ENCODE measurements at regions not wholly inside any gene's neighbourhood (a gene's known extent, or its start where the extent isn't known, plus 50 kb on each side); places are given as distances from the start of the nearest gene placed in this dataset.

- DNase-seq = no peak
Observed at GRCh38 chr12:97989366-97989940, 525.9 kb upstream of the TMPO start.

GRCh38 chr12:97994746-97995484 is 520.5 kb upstream of the TMPO start:
- DNase-seq = no peak

- DNase-seq = no peak
Observed at GRCh38 chr12:97995559-97995958, 519.8 kb upstream of the TMPO start.

- DNase-seq = no peak
Observed at GRCh38 chr12:98001430-98001829, 514.0 kb upstream of the TMPO start.

GRCh38 chr12:98002887-98003493 is 512.4 kb upstream of the TMPO start:
- DNase-seq = peak; percentile 53

- no peak for DNase-seq
Observed at GRCh38 chr12:98007963-98008362, 507.4 kb upstream of the TMPO start.

GRCh38 chr12:98013560-98013959 is 501.8 kb upstream of the TMPO start:
- no peak for DNase-seq

- DNase-seq = no peak
Observed at GRCh38 chr12:98018836-98019235, 496.6 kb upstream of the TMPO start.

GRCh38 chr12:98020376-98020775 is 495.0 kb upstream of the TMPO start:
- no peak for DNase-seq

GRCh38 chr12:98022961-98023360 is 492.4 kb upstream of the TMPO start:
- DNase-seq = no peak

GRCh38 chr12:98037401-98038140 is 477.8 kb upstream of the TMPO start:
- no peak for DNase-seq

GRCh38 chr12:98042668-98043067 is 472.7 kb upstream of the TMPO start:
- DNase-seq = no peak

- DNase-seq = no peak
Observed at GRCh38 chr12:98045395-98045794, 470.0 kb upstream of the TMPO start.

GRCh38 chr12:98048326-98048725 is 467.1 kb upstream of the TMPO start:
- DNase-seq = no peak

GRCh38 chr12:98053202-98053601 is 462.2 kb upstream of the TMPO start:
- DNase-seq = no peak

- DNase-seq = no peak
Observed at GRCh38 chr12:98057701-98058100, 457.7 kb upstream of the TMPO start.

- no peak for DNase-seq
Observed at GRCh38 chr12:98058213-98058612, 457.2 kb upstream of the TMPO start.

GRCh38 chr12:98058838-98059237 is 456.6 kb upstream of the TMPO start:
- no peak for DNase-seq

GRCh38 chr12:98059659-98060343 is 455.6 kb upstream of the TMPO start:
- DNase-seq = no peak

- no peak for DNase-seq
Observed at GRCh38 chr12:98060411-98060810, 455.0 kb upstream of the TMPO start.

GRCh38 chr12:98062464-98063245 is 452.7 kb upstream of the TMPO start:
- no peak for DNase-seq

GRCh38 chr12:98064501-98064900 is 450.9 kb upstream of the TMPO start:
- no peak for DNase-seq

Data from NCI-H2081 treated with DMSO at 0.1 percent for 48 hours (cell line).